ENCODE measurements at regions not wholly inside any gene's neighbourhood (a gene's known extent, or its start where the extent isn't known, plus 50 kb on each side); places are given as distances from the start of the nearest gene placed in this dataset.

DNA sequence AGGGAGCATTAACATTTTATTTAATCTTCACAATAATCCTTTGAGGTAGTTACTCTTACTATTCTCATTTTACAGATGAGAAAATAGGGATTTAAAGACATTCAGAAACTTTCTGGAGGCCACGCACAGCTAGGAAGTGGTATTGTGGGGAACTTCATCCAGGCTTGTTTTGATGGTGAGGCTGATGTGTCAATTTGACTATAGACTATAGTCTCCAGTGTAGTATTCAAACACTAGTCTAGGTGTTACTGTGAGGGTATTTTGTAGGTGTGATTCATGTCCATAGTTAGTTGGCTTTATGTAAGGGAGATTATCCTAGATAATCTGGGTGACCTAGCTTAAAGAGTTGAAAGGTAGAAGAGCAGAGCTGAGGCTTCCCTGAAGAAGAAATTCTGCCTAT, 54.1 kb upstream of the ELL2 start:
- no peak for DNase-seq

GRCh38 chr5:96014395-96014794, 52.7 kb upstream of the ELL2 start:
- DNase-seq: no peak

GRCh38 chr5:96013254-96013653, 51.6 kb upstream of the ELL2 start:
- no peak for DNase-seq

DNA sequence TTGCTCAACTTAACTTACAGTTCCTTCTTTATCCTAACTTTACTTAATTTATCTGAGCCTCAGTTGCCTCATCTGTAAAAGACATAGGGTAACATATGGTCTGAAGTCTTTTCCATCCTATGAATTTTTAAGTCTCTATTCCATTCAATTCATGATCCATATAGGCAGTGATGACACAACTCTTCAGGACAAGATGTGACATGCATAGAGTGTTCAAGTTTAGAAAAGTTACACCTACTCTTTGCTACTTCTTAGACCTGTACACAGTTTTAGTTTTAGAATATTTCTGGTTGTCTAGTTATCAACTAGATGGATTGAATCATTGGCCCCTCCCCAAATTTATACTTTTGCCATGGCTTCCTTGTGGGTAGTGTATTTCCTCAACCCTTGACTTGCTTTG, 50.7 kb upstream of the ELL2 start:
- DNase-seq: no peak
